ENCODE measurements at regions not wholly inside any gene's neighbourhood (a gene's known extent, or its start where the extent isn't known, plus 50 kb on each side); places are given as distances from the start of the nearest gene placed in this dataset.

GRCh38 chr18:27854631-27855030 is 322.3 kb downstream of the CDH2 start:
- Mint-ChIP-seq H3K4me3 (no peak overlapping the region), H3K4me1 (ENCODE audit: low read depth) (no peaks in the 10 kb centered on the region), H3K9me3 (peaks cover 6% of the 10 kb centered on the region), H3K27me3 (no peaks in the 10 kb centered on the region), H3K36me3 (ENCODE audit: low read depth) (no peaks in the 10 kb centered on the region), H3K27ac (no peak overlapping the region)
- ChIA-PET POLR2A (no interaction called here), CTCF (no interaction called here)
- ATAC-seq, result no peak
- no peak for TF ChIP-seq CTCF (IDR thresholded peaks at IDR 0.05)
- intact Hi-C loops (cut with micrococcal nuclease), result no loop called here
- no peak for DNase-seq

- ChIA-PET POLR2A (no interaction called here), CTCF (no interaction called here)
- DNase-seq, result no peak
- Mint-ChIP-seq H3K4me3 (no peak overlapping the region), H3K27me3 (no peaks in the 10 kb centered on the region), H3K4me1 (ENCODE audit: low read depth) (no peaks in the 10 kb centered on the region), H3K36me3 (ENCODE audit: low read depth) (no peaks in the 10 kb centered on the region), H3K27ac (no peak overlapping the region), H3K9me3 (peaks cover 7% of the 10 kb centered on the region)
- intact Hi-C loops (cut with micrococcal nuclease), result no loop called here
- no peak for TF ChIP-seq CTCF (IDR thresholded peaks at IDR 0.05)
- ATAC-seq, result no peak
These were observed 328.6 kb downstream of the CDH2 start for GRCh38 chr18:27848336-27848735.

- no peaks in the 10 kb centered on the region for H3K27me3 Mint-ChIP-seq
- ChIA-PET CTCF (no interaction called here), POLR2A (no interaction called here)
- peaks cover 7% of the 10 kb centered on the region for H3K9me3 Mint-ChIP-seq
- ATAC-seq (no peak), DNase-seq (no peak)
- H3K4me1 Mint-ChIP-seq (ENCODE audit: low read depth), result no peaks in the 10 kb centered on the region
- TF ChIP-seq CTCF (IDR thresholded peaks at IDR 0.05), result no peak
- H3K36me3 Mint-ChIP-seq (ENCODE audit: low read depth), result no peaks in the 10 kb centered on the region
- no peak overlapping the region for H3K4me3 Mint-ChIP-seq
- no peak overlapping the region for H3K27ac Mint-ChIP-seq
- intact Hi-C loops (cut with micrococcal nuclease), result no loop called here
These were observed 329.5 kb downstream of the CDH2 start for GRCh38 chr18:27847412-27847811.

GRCh38 chr18:27845897-27846296 is 331.0 kb downstream of the CDH2 start:
- DNase-seq (no peak), ATAC-seq (no peak)
- TF ChIP-seq CTCF (IDR thresholded peaks at IDR 0.05), result no peak
- intact Hi-C loops (cut with micrococcal nuclease), result no loop called here
- peaks cover 7% of the 10 kb centered on the region for H3K9me3 Mint-ChIP-seq
- no peaks in the 10 kb centered on the region for H3K4me1 Mint-ChIP-seq (ENCODE audit: low read depth)
- no peak overlapping the region for H3K27ac Mint-ChIP-seq
- ChIA-PET CTCF (no interaction called here), POLR2A (no interaction called here)
- no peaks in the 10 kb centered on the region for H3K36me3 Mint-ChIP-seq (ENCODE audit: low read depth)
- H3K4me3 Mint-ChIP-seq, result no peak overlapping the region
- no peaks in the 10 kb centered on the region for H3K27me3 Mint-ChIP-seq

GRCh38 chr18:27843783-27844777 is 332.9 kb downstream of the CDH2 start:
- CTCF ChIA-PET, result no interaction called here
- no peaks in the 10 kb centered on the region for H3K36me3 Mint-ChIP-seq (ENCODE audit: low read depth)
- TF ChIP-seq CTCF (IDR thresholded peaks at IDR 0.05), result no peak

More at GRCh38 chr18:27843783-27844777, 332.9 kb downstream of the CDH2 start:
- intact Hi-C loops (cut with micrococcal nuclease), result no loop called here
- H3K9me3 Mint-ChIP-seq, result peaks cover 7% of the 10 kb centered on the region
- no peaks in the 10 kb centered on the region for H3K4me1 Mint-ChIP-seq (ENCODE audit: low read depth)
- H3K27ac Mint-ChIP-seq, result no peak overlapping the region
- H3K4me3 Mint-ChIP-seq, result no peak overlapping the region
- POLR2A ChIA-PET, result no interaction called here
- no peak for DNase-seq
- ATAC-seq, result no peak
- H3K27me3 Mint-ChIP-seq, result no peaks in the 10 kb centered on the region

All from activated CD8-positive, alpha-beta T cell treated with anti-CD3 and anti-CD28 coated beads for 36 hours (primary cell).